Adipose tissue (tissue), 3 donors: ENCODE measurements at regions not wholly inside any gene's neighbourhood (a gene's known extent, or its start where the extent isn't known, plus 50 kb on each side); places are given as distances from the start of the nearest gene placed in this dataset.

Source experiments
- H3K27ac ChIP-seq: one replicate; pipeline ENCODE4 v1.5.1; 2013; ENCODE audit warnings: low read depth, low read length
- WGBS, 3 donors: extraction: QIAGEN DNeasy Blood & Tissue Kit; methylation state at CpG; one replicate each; pipeline ENCODE4 v1.1.7; 2013; 5-methylcytosine and 5-hydroxymethylcytosine counted together
- donor health status: healthy with polysubstance abuse.
- donor health status: Bipolar disorder and iron deficiency.
- donor health status: healthy.

DNA sequence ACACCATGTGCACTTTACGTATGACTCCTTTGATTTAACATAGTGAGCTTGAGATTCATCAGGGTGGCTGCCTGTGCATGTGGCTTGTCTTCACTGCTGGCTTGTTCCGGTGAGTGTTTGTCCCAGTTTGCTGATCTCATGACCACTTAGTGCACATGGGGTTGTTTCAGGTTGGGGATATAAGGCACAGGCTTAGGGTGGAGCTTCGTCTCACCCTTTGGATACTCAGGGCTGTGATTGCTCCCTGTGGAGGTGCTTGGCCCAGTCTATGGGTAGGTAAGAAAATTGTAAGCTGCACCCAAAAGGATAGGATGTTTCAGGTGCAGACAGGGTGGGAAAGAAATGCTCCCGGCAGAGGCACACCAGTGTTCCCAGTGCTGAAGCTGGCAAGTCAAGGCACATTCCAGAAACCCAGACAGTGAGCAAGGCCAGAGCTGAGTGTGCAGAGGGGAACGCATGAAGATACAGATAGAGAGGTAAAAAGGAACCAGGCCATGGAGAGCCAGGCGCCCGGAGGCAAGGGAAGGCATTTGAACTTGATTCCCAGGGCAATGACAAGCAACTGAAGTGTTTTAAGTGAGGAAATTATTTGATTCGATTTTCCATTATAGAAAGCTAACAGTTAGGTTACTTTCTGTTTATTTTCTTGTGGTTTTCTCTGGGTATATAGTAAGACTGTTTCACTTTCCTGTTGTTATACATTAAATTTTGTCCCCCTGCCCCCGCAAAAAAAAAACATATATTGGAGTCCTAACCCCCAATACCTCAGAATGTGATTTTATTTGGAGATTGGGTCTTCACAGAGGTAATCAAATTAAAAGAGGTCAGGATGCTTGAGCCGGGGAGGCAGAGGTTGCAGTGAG, 289.8 kb upstream of the KLF6 start:
- WGBS, 3 donors, result 82 to 84% (median 83%) methylated on average over 10 of the region's 10 CpGs
- H3K27ac ChIP-seq, result no peak overlapping the region

DNA sequence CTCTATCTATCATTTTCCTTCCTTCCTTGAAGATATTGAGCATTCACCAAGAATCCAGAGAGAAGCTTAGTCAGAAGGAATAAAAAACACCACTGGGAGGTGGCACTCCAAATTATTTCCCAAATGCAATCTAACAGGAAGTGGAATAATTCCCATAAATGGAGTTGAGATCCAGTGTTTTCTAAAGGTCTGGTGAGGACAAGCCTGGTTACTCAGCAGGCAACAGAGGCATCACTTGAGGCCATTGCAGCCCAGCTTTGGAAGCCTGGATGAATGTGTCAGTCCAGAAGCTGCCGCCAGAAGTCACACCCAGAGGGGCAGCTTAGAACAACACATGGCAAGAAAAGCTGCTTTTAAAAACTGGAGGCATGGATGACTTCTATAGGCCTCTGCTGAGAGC, 288.9 kb upstream of the KLF6 start:
- H3K27ac ChIP-seq, result no peak overlapping the region
- WGBS, 3 donors, result 73 to 77% (median 77%) methylated on average over 1 of the region's 1 CpG

DNA sequence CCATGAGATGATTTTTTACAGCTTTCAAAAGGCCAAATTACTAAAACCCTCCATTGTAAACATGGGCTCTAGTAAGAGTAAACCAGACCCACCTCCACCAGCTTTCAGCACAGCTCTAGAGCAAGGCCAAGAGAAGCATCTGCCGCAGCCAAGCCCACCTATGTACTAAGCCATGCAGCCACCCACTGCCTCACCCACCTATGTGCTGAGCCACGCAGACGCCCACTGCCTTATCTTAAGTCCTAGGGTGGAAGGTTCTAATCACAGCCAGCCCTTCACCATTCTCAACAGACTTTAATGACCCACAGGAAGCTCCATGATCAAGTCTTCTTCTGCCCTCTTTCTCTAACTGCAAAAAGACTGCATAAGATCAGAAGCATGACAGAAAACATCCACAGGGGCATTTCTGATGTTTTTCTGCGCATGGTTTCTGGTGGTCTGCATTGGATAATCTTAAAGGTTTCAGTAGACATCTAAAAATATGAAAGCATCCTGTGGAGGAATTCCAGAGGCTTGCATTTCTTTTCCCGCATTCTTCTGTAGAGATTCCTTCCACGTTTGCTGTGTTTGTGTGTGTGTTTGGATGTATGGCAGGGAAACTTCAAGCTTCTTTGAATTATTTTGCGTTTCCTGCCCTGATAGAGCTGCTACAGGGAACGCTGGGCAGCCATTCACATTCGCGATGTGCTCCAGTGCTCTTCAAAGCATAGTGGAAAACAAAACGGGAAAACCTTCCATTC, 286.1 kb upstream of the KLF6 start:
- 80 to 94% (median 89%) methylated on average over 11 of the region's 11 CpGs for WGBS, 3 donors
- no peak overlapping the region for H3K27ac ChIP-seq

DNA sequence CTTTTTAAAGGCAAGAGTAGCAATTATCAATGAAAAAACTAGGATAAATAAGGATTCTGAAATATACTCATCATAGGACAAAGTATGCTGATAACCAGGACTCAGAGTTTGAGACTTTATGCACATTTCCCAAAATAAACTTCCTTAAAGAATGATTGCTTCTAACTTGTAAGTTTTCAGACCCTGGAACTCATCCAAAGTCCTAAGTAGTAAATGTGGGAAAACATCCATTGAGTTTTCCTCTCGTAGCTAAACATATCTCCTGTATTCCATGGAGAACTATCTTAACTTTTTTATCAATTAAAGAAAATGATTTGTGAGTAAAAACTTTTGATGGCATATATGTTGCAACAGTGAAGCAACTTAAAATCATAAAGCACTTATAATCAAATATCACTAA, 285.2 kb upstream of the KLF6 start:
- H3K27ac ChIP-seq, result no peak overlapping the region
- 51 to 66% (median 54%) methylated on average over 1 of the region's 1 CpG for WGBS, 3 donors

DNA sequence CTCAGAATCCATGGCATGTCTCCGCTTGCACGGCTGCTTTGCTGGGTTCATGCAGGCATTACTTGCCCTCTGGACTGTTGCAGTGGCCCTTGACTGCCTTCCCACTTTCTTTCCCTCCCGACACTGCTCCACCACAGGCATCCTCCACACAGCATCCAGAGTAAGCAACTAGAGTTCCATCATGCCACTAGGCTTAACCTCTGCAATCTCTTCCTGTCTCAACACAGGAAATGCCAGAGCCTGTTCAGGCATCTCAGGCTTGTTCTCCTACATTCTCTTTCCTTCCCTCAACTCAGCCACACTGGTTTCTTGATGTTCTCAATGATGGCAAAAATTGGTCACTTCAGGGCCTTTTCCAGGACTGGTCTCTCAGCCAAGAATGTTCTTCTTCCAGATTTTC, 284.5 kb upstream of the KLF6 start:
- H3K27ac ChIP-seq, result no peak overlapping the region

DNA sequence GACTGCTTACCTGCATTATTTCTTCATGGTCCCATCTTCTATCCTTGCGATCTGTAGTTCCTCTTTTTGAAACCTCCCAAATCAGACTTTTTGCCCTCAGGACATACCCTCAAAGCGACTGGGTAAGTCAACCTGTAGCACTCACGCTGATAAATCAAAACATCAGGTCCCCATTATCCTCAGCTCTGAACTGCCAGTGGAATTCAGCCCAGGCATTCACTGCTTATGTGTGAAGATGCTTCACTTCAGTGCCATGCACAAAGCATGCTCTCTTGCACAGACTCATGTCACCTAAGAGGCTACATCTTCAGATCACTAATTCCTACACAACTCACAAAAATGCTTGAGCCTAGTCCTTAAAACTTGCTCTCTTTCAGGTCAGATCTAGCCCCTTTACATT, 283.6 kb upstream of the KLF6 start:
- H3K27ac ChIP-seq, result no peak overlapping the region
- 79 to 92% (median 92%) methylated on average over 3 of the region's 3 CpGs for WGBS, 3 donors

More for the DNA sequence above, 284.5 kb upstream of the KLF6 start:
- 87 to 91% (median 89%) methylated on average over 3 of the region's 3 CpGs for WGBS, 3 donors

DNA sequence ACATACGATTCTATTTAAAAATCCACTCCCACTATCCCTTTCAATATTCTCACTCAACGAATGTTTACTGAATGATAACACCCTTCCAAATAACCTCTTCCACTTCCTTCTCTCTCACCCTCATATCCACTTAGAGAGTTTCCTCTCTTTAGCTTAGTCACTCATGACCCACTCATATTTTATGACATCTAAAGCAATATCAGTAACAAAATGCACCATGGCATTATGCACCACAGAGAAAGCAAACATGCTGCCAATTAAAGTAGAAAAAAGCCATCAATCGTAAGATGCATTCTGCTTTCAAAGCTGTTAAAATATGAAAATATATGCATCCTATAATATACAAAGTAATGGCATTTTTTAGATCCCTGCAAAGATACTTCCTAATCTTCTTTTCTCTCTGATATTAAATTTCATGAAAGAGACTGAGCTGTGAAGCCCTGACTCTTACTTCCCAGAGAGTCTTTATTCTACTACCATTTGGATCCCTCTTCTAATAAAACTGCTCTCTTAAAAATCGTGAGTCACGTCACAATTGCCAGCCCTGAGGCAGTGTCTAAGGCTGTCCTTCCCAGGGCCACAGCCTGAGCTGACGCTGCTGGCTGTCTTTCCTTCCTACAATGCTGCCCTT, 283.0 kb upstream of the KLF6 start:
- no peak overlapping the region for H3K27ac ChIP-seq
- WGBS, 3 donors, result 56 to 59% (median 59%) methylated on average over 6 of the region's 6 CpGs

DNA sequence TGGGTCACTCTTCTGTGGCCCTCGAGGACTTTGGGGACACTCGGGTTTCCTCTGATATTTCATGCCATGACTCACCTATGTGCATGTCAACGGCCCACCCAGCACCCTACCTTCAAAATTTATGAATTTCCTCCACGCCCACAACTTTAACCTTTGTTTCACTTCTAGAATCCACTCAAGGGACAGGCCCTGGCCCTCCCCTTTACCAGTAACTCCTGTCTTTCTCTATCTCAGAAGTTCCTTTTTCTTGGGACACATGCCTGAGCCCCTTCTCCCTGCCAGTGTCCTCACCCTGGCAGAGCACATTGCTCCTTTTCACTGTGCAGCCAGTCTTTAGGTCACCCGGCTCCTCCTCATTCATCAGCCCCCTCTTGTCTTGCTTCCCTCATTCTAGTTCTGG, 282.5 kb upstream of the KLF6 start:
- no peak overlapping the region for H3K27ac ChIP-seq

DNA sequence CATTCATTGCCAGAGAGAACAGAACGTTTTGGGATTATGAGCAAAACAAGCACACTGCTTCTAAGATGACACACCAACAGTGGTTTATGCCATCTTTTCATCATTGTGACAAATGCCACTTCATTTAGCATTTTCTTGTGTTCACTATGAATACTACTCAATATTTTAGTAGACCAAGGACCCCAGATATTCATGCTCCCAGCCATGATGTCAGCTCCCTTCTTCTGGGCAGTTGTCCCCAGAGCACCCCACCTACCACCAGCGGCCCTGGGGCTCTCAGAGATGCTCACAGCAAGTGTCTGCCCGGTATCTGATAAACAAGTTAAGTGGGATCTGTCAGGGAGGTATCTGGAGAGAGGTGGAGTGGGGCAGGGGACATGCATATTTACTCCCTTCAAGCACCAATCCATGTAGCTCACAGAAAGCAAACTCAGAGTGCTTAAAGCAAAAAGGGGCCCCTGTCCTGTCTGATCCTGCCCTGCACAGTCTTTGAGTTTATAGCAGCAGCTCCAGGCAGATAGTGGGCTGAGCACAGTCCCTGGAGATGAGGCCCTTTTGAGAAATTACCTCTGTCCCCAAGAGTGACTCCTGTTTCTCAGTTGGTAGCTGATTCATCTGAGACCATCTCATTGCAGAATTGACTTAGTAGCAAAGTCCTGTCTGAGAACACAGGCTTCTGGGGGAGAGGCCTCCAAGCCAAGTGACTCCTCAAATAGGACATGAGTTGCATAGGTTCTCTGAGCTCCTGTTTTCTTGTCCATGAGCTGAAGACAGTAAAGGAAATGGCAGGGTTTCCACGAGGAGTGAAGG, 281.8 kb upstream of the KLF6 start:
- WGBS, 3 donors, result 57 to 85% (median 80%) methylated on average over 4 of the region's 4 CpGs

More for the DNA sequence above, 282.5 kb upstream of the KLF6 start:
- 60 to 68% (median 66%) methylated on average over 5 of the region's 5 CpGs for WGBS, 3 donors

DNA sequence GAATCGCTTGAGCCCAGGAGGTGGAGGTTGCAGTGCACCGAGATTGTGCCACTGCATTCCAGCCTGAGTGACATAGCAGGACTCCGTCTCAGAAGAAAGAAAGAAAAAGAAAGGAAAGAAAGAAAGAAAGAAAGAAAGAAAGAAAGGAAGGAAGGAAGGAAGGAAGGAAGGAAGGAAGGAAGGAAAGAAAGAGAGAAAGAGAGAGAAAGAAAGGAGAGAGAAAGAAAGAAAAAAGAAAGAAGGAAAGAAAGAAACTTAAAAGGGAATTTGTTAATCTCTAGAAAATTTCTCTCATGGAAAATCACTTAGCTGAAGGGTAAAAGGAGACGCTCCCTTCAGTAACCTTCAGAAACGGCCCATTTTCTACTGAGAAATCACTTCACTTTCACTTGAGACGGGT, 279.5 kb upstream of the KLF6 start:
- WGBS, 3 donors, result 89 to 98% (median 97%) methylated on average over 6 of the region's 6 CpGs

More for the DNA sequence above, 281.8 kb upstream of the KLF6 start:
- H3K27ac ChIP-seq, result no peak overlapping the region

DNA sequence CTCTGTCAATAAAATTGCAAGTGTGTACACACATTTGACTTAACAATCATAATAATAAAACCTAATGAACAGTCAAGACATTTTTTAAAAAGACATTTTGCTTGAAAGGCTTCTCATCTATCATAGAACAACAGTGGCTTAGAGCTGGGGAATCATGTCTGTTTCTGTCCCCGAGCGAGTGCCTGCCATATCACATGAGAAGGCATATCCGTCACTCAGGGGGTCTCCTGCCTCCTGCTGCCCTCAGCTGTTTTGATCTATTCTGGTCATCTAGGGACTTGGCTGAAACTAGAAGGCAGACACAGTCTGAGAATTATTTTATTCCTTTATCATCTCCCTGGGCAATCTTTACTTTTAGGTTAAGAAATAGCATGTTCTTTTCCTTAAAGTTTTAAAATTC, 278.7 kb upstream of the KLF6 start:
- no peak overlapping the region for H3K27ac ChIP-seq
- WGBS, 3 donors, result 86 to 98% (median 95%) methylated on average over 3 of the region's 3 CpGs

More for the DNA sequence above, 279.5 kb upstream of the KLF6 start:
- H3K27ac ChIP-seq, result no peak overlapping the region

DNA sequence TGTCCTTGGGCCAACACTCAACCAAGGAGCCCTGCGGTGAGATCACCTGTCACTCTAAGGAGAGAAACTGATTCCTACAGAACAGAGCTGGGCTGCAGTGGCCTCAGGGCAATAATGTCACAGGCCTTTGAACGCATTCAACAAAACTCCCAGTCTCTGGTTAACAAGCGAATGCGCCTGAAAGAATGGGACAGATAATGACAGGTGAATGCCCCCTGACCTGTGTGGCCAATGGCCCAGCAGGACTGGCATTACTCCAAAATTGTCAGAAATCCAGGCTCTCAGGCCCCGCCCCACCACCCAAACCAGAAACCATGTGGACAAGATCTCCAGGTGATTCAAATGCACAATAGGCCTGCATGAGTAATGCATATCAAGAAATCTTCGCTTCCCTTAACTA, 277.7 kb upstream of the KLF6 start:
- 93 to 98% (median 97%) methylated on average over 6 of the region's 6 CpGs for WGBS, 3 donors
- H3K27ac ChIP-seq, result no peak overlapping the region

DNA sequence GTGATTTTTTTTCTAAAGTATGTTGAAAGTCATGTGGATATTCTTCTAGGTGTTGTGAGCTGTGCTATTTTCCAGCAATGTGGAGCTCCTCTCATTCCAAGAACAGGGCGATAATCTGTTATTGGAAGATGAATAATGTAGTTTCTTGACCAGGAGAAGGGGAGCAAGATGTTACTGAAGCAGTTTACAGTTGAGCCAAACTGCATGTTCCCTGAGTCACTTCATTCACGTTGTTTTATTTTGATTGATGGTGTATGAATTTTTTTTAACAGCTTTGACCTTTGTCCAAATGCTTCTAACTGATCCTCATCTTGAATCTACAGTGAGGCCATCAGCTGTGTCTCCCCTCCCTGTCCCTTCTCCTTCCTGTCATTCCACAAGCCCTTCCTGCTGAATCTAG, 277.1 kb upstream of the KLF6 start:
- 37 to 55% (median 51%) methylated on average over 2 of the region's 2 CpGs for WGBS, 3 donors
- no peak overlapping the region for H3K27ac ChIP-seq

DNA sequence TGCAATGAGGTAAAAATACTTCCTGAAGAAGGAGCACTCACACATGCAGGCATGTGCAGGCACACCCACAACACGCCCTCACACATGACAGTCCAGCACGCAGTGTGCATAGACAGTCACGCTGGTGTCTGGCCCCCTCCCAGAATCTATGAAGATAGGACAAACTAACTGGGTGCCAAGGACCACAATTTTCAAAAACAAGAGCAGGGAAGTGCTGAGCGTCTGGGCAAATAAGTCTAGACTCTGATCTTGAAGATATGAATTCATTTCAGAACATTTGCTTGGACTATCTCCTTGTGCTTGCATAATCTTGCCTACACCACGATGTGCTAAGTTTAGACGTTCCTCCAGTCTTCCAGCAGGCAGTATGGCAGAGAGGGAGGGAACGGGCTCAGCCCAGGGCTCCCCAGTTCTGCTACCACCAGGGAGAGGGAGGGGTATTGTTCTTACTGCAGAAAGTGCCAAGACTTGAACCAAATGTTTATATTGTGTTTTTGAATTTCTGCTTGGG, 276.5 kb upstream of the KLF6 start:
- 50 to 60% (median 51%) methylated on average over 7 of the region's 7 CpGs for WGBS, 3 donors
- no peak overlapping the region for H3K27ac ChIP-seq

DNA sequence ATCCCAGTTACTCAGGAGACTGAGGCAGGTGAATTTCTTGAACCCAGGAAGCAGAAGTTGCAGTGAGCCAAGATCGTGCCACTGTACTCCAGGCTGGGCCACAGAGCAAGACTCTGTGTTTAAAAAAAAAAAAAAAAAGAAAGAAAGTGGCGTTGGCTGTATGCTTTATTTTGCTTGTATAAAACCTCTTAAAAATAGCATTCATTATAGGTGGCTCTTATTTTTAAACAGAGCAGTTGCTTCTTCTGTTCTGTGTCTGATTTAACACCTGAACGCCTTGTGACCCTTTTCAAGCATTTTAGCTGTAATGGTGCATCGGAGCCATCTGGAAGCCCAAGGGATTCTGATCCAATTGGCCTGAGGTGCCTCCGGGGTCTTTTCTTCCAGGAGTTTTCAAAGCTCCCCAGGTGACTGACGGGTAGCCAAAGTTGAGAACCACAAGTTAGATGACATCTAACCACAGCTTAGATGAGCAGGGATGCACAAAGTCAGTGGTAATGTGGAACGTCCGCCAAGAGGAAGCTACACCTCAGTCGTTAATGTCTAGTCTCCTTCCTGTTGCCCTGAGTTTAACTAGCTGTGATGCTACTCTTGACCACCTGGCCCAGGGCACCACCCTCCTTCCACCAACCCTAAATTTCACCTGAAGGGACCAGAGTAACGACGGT, 274.6 kb upstream of the KLF6 start:
- H3K27ac ChIP-seq, result no peak overlapping the region
- WGBS, 3 donors, result 67 to 71% (median 70%) methylated on average over 11 of the region's 11 CpGs

DNA sequence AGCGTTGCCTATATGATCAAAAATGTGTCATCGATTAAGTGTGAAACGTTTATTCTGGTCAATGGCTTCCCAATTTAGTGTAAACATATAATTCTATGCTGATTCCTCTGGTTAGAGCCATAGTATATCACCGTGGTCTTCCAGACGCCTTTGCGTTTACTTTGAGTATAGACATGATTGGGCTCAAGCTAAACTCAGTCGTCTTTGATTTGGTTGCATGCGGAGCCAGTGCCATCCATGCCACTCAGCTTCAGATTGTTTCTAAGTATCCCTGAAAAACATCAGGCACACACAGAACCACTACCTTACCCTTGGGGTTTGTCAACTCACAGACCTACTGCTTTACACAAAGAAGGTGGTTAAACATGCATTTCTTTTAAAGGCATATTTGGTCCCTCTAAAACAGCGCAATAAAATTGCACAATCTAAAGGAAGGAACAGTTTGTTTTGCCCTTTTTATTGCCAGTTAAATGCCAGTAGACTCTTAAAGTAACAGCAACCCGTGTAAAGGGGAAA, 273.6 kb upstream of the KLF6 start:
- 76 to 79% (median 77%) methylated on average over 10 of the region's 10 CpGs for WGBS, 3 donors
- no peak overlapping the region for H3K27ac ChIP-seq

DNA sequence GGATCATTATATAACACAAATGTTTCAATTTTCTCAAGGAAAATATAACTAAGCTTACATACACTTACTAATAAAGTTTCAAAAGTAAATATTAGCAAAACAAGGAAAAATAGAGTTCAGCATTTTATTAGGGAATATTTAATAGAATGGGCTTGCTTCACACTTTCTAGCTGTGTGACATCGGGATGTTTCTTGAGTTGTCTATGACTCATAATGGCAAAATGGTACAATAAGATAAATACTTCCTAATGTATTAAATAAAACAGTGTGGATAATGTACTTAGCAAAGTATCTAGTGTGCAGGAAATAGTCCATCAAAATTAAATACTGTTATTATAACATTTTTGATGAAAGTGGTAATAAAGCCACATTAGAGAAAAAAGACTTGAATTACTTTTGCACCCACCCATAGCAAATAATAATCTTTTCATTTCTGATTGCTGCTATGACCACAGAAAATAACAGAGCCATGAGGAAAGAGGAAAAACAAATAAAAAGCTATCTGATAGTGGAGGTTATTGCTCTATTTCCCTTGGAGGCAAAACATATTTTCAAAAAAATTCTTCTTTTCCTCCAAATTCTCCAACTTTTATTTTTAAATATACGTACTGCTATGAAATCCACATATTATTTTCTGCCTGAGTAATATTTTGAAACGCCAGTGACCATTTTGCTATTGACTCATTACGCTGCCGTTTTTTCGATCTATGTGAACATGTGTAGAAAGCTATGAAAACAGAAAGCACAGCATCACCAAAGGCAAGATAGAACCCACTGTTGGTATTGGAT, 272.9 kb upstream of the KLF6 start:
- H3K27ac ChIP-seq, result no peak overlapping the region

More for the DNA sequence above, 272.9 kb upstream of the KLF6 start:
- 85 to 94% (median 90%) methylated on average over 6 of the region's 6 CpGs for WGBS, 3 donors
